ENCODE measurements at regions not wholly inside any gene's neighbourhood (a gene's known extent, or its start where the extent isn't known, plus 50 kb on each side); places are given as distances from the start of the nearest gene placed in this dataset.
"Not testable (repeated sequence)": the region's sequence is repeated elsewhere in the genome, so short reads cannot be mapped to it uniquely, and the experiment has no call there.

GRCh38 chrX:113212052-113212451 is 371.4 kb upstream of the AMOT start:
- POLR2A ChIA-PET: no interaction called here
- no peak for TF ChIP-seq CTCF (IDR thresholded peaks at IDR 0.05; ENCODE audit: insufficient read depth, low read depth, low read length)
- no peak for DNase-seq (ENCODE audit: low read depth)

GRCh38 chrX:113202601-113203000 is 362.0 kb upstream of the AMOT start:
- H3K27me3 ChIP-seq (ENCODE audit: control insufficient read depth, insufficient read depth, low read length): no peaks in the 10 kb centered on the region
- H3K4me3 ChIP-seq (ENCODE audit: low read depth, low read length): no peak overlapping the region
- ChIA-PET POLR2A (no interaction called here), CTCF (no interaction called here)
- no peak for TF ChIP-seq CTCF (IDR thresholded peaks at IDR 0.05; ENCODE audit: insufficient read depth, low read depth, low read length)
- no peak for DNase-seq (ENCODE audit: low read depth)
- no peaks in the 10 kb centered on the region for H3K36me3 ChIP-seq (ENCODE audit: control insufficient read depth, insufficient read depth, low read length)

More at GRCh38 chrX:113212052-113212451, 371.4 kb upstream of the AMOT start:
- H3K36me3 ChIP-seq (ENCODE audit: control insufficient read depth, insufficient read depth, low read length): no peaks in the 10 kb centered on the region
- H3K27me3 ChIP-seq (ENCODE audit: control insufficient read depth, insufficient read depth, low read length): no peaks in the 10 kb centered on the region
- CTCF ChIA-PET: no interaction called here
- no peak overlapping the region for H3K4me3 ChIP-seq (ENCODE audit: low read depth, low read length)

- TF ChIP-seq CTCF (IDR thresholded peaks at IDR 0.05; ENCODE audit: insufficient read depth, low read depth, low read length): no peak
- no peaks in the 10 kb centered on the region for H3K27me3 ChIP-seq (ENCODE audit: control insufficient read depth, insufficient read depth, low read length)
- ChIA-PET CTCF (no interaction called here), POLR2A (no interaction called here)
- no peaks in the 10 kb centered on the region for H3K36me3 ChIP-seq (ENCODE audit: control insufficient read depth, insufficient read depth, low read length)
- H3K4me3 ChIP-seq (ENCODE audit: low read depth, low read length): no peak overlapping the region
- no peak for DNase-seq (ENCODE audit: low read depth)
Observed at GRCh38 chrX:113195949-113196348, 355.3 kb upstream of the AMOT start.

GRCh38 chrX:113192418-113192817 is 351.8 kb upstream of the AMOT start:
- no peaks in the 10 kb centered on the region for H3K27me3 ChIP-seq (ENCODE audit: control insufficient read depth, insufficient read depth, low read length)
- POLR2A ChIA-PET: no interaction called here

GRCh38 chrX:113157496-113157895 is 316.9 kb upstream of the AMOT start:
- no peak for TF ChIP-seq CTCF (IDR thresholded peaks at IDR 0.05; ENCODE audit: insufficient read depth, low read depth, low read length)

More at GRCh38 chrX:113192418-113192817, 351.8 kb upstream of the AMOT start:
- no peak for TF ChIP-seq CTCF (IDR thresholded peaks at IDR 0.05; ENCODE audit: insufficient read depth, low read depth, low read length)
- no peaks in the 10 kb centered on the region for H3K36me3 ChIP-seq (ENCODE audit: control insufficient read depth, insufficient read depth, low read length)
- no peak for DNase-seq (ENCODE audit: low read depth)
- CTCF ChIA-PET: no interaction called here
- no peak overlapping the region for H3K4me3 ChIP-seq (ENCODE audit: low read depth, low read length)

GRCh38 chrX:113154315-113154714 is 313.7 kb upstream of the AMOT start:
- POLR2A ChIA-PET; DNase-seq (ENCODE audit: low read depth); CTCF ChIA-PET; H3K27me3 ChIP-seq (ENCODE audit: control insufficient read depth, insufficient read depth, low read length); H3K36me3 ChIP-seq (ENCODE audit: control insufficient read depth, insufficient read depth, low read length); H3K4me3 ChIP-seq (ENCODE audit: low read depth, low read length): not testable (repeated sequence)

More at GRCh38 chrX:113157496-113157895, 316.9 kb upstream of the AMOT start:
- Histone ChIP-seq H3K4me3 (ENCODE audit: low read depth, low read length) (no peak overlapping the region), H3K36me3 (ENCODE audit: control insufficient read depth, insufficient read depth, low read length) (no peaks in the 10 kb centered on the region), H3K27me3 (ENCODE audit: control insufficient read depth, insufficient read depth, low read length) (no peaks in the 10 kb centered on the region)
- POLR2A ChIA-PET: no interaction called here
- CTCF ChIA-PET: no interaction called here
- DNase-seq (ENCODE audit: low read depth): no peak
